ENCODE measurements at regions not wholly inside any gene's neighbourhood (a gene's known extent, or its start where the extent isn't known, plus 50 kb on each side); places are given as distances from the start of the nearest gene placed in this dataset.

- ATAC-seq (ENCODE audit: low read depth) (peak; percentile 71), DNase-seq (peak; percentile 17)
- Histone ChIP-seq H3K4me2 (ENCODE audit: low read depth, low read length) (peak overlapping the region; percentile 25; the same call in 1 of the 2 replicates), H4K20me1 (ENCODE audit: insufficient read depth, low read length) (no peaks in the 10 kb centered on the region), H3K4me3 (ENCODE audit: insufficient read depth, low read depth, low read length) (no peak overlapping the region), H3K4me1 (ENCODE audit: control insufficient read depth, insufficient read depth, low read length) (peaks cover 10% of the 10 kb centered on the region), H3K36me3 (ENCODE audit: control insufficient read depth, insufficient read depth, low read length) (no peaks in the 10 kb centered on the region), H3K79me1 (ENCODE audit: low read depth in 1 of 2, low read length in 2 of 2) (no peaks in the 10 kb centered on the region), H4K5ac (ENCODE audit: low read depth, low read length) (no peak overlapping the region), H3K27me3 (ENCODE audit: control insufficient read depth, insufficient read depth, low read length) (no peaks in the 10 kb centered on the region), H2BK20ac (ENCODE audit: low read depth, low read length) (peak overlapping the region; percentile 8; the same call in 1 of the 2 replicates), H2AFZ (replicated peaks; ENCODE audit: low read length, poor library complexity) (no peak overlapping the region), H4K91ac (ENCODE audit: insufficient read depth, low read depth, low read length) (no peak overlapping the region), H3K27ac (ENCODE audit: insufficient read depth, low read length) (no peak overlapping the region), H2AK9ac (replicated peaks; ENCODE audit: low read depth, low read length, poor library complexity) (no peak overlapping the region), H2BK120ac (ENCODE audit: low read depth, low read length) (peak overlapping the region; percentile 25; the same call in 1 of the 2 replicates), H3K4ac (ENCODE audit: low read depth, low read length) (peak overlapping the region; percentile 46; the same call in 1 of the 2 replicates), H3K14ac (replicated peaks; ENCODE audit: low read depth, low read length) (no peak overlapping the region), H3K56ac (ENCODE audit: extremely low read depth, insufficient read depth, low read length) (no peak overlapping the region), H3K9me1 (ENCODE audit: insufficient read depth, low read length) (no peaks in the 10 kb centered on the region), H3K9ac (ENCODE audit: low read depth, low read length) (no peak overlapping the region), H3K18ac (ENCODE audit: low read depth, low read length) (no peak overlapping the region), H3K9me3 (ENCODE audit: control insufficient read depth, insufficient read depth, low read length) (no peaks in the 10 kb centered on the region), H2BK5ac (ENCODE audit: low read depth, low read length, poor library complexity, severe bottlenecking) (no peak overlapping the region), H3K23ac (ENCODE audit: low read depth, low read length) (no peak overlapping the region), H4K8ac (ENCODE audit: low read depth in 2 of 2, low read length in 2 of 2) (no peak overlapping the region), H2BK15ac (ENCODE audit: low read depth, low read length) (no peak overlapping the region; the same call in 2 of the 3 replicates), H2AK5ac (ENCODE audit: low read depth, low read length) (no peak overlapping the region)
- no TSS peak for BruUV-seq (replicated peaks)
- POLR2A ChIA-PET (ENCODE audit: unreplicated experiment): no interaction called here
- dilution Hi-C loops (cut with HindIII; ENCODE audit: low sequenced_read_pairs, unreplicated experiment): no loop called here
- in situ Hi-C loops (cut with MboI; ENCODE audit: low sequenced_read_pairs): no loop called here
- CTCF ChIA-PET: interaction anchor here (1.4 kb wide), 1 partner anchor 20 kb away, joined by 3 read pairs; no protein-coding TSS in a partner anchor
- no peak for TF ChIP-seq RCOR1 (IDR thresholded peaks at IDR 0.05; ENCODE audit: insufficient replicate concordance, low read length)
- no peak for TF ChIP-seq CEBPB (IDR thresholded peaks at IDR 0.05; ENCODE audit: low read depth, low read length)
- TF ChIP-seq BHLHE40 (IDR thresholded peaks at IDR 0.05; ENCODE audit: low read depth, low read length): no peak
- TF ChIP-seq POLR2A (IDR thresholded peaks at IDR 0.05; ENCODE audit: low read depth, low read length): no peak
- TF ChIP-seq RFX5 (IDR thresholded peaks at IDR 0.05; ENCODE audit: low read depth, low read length): no peak
- no peak for TF ChIP-seq NFE2L2 (IDR thresholded peaks at IDR 0.05; ENCODE audit: low read depth, low read length)
- TF ChIP-seq, protein P1, sequence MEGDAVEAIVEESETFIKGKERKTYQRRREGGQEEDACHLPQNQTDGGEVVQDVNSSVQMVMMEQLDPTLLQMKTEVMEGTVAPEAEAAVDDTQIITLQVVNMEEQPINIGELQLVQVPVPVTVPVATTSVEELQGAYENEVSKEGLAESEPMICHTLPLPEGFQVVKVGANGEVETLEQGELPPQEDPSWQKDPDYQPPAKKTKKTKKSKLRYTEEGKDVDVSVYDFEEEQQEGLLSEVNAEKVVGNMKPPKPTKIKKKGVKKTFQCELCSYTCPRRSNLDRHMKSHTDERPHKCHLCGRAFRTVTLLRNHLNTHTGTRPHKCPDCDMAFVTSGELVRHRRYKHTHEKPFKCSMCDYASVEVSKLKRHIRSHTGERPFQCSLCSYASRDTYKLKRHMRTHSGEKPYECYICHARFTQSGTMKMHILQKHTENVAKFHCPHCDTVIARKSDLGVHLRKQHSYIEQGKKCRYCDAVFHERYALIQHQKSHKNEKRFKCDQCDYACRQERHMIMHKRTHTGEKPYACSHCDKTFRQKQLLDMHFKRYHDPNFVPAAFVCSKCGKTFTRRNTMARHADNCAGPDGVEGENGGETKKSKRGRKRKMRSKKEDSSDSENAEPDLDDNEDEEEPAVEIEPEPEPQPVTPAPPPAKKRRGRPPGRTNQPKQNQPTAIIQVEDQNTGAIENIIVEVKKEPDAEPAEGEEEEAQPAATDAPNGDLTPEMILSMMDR (conservative IDR thresholded peaks at IDR 0.05; ENCODE audit: low read depth, low read length): no peak
- no peak for TF ChIP-seq USF2 (IDR thresholded peaks at IDR 0.05; ENCODE audit: low read depth, low read length)
- TF ChIP-seq, protein P2, sequence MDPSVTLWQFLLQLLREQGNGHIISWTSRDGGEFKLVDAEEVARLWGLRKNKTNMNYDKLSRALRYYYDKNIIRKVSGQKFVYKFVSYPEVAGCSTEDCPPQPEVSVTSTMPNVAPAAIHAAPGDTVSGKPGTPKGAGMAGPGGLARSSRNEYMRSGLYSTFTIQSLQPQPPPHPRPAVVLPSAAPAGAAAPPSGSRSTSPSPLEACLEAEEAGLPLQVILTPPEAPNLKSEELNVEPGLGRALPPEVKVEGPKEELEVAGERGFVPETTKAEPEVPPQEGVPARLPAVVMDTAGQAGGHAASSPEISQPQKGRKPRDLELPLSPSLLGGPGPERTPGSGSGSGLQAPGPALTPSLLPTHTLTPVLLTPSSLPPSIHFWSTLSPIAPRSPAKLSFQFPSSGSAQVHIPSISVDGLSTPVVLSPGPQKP (IDR thresholded peaks at IDR 0.05; ENCODE audit: borderline replicate concordance, low read depth, low read length): no peak
- no peak for TF ChIP-seq FOS (IDR thresholded peaks at IDR 0.05; ENCODE audit: low read depth, low read length)
- TF ChIP-seq MAFK (IDR thresholded peaks at IDR 0.05; ENCODE audit: low read depth, low read length): no peak
- TF ChIP-seq MXI1 (IDR thresholded peaks at IDR 0.05; ENCODE audit: borderline replicate concordance, low read depth, low read length): no peak
- no peak for TF ChIP-seq RAD21 (IDR thresholded peaks at IDR 0.05; ENCODE audit: low read length)
- TF ChIP-seq SMC3 (IDR thresholded peaks at IDR 0.05; ENCODE audit: low read depth, low read length): no peak
- no peak for TF ChIP-seq MAZ (IDR thresholded peaks at IDR 0.05; ENCODE audit: borderline replicate concordance, low read depth, low read length)
- TF ChIP-seq CHD1 (IDR thresholded peaks at IDR 0.05; ENCODE audit: low read depth, low read length): no peak
- intact Hi-C loops (cut with micrococcal nuclease): loop anchor here (5.0 kb wide), 1 partner anchor 399 kb away; the partner anchor contains the start of gene SALL1
- WGBS, 2 experiments (ENCODE audit: extremely low coverage in 2 of 2, insufficient read length in 1 of 2): 17% methylated on average over 2 of the region's 4 CpGs; no CpG with 5 or more reads in 1 of the 2 experiments
Measured at GRCh38 chr16:51550800-51551347, 399.8 kb upstream of the SALL1 start.

Data from IMR-90 (cell line).